ENCODE measurements at regions not wholly inside any gene's neighbourhood (a gene's known extent, or its start where the extent isn't known, plus 50 kb on each side); places are given as distances from the start of the nearest gene placed in this dataset.

GRCh38 chr19:29016926-29017760 is 195.8 kb downstream of the UQCRFS1 start:
- Mint-ChIP-seq H3K27ac (no peak overlapping the region), H3K36me3 (ENCODE audit: low read depth) (no peaks in the 10 kb centered on the region), H3K9me3 (ENCODE audit: low read depth) (no peaks in the 10 kb centered on the region), H3K27me3 (no peaks in the 10 kb centered on the region), H3K4me3 (no peak overlapping the region), H3K4me1 (no peaks in the 10 kb centered on the region)
- POLR2A ChIA-PET, result interaction anchor here (0.7 kb wide), 1 partner anchor 1001 kb away, joined by 3 read pairs; no protein-coding TSS in a partner anchor
- CTCF ChIA-PET, result no interaction called here
- intact Hi-C loops (cut with DNase I, micrococcal nuclease), result no loop called here
- DNase-seq, result no peak
- ATAC-seq, result no peak

GRCh38 chr19:29016353-29016752 is 196.6 kb downstream of the UQCRFS1 start:
- no peaks in the 10 kb centered on the region for H3K9me3 Mint-ChIP-seq (ENCODE audit: low read depth)
- no peak for ATAC-seq

GRCh38 chr19:29015569-29015968 is 197.4 kb downstream of the UQCRFS1 start:
- DNase-seq (no peak), ATAC-seq (no peak)
- no peaks in the 10 kb centered on the region for H3K4me1 Mint-ChIP-seq
- H3K36me3 Mint-ChIP-seq (ENCODE audit: low read depth), result no peaks in the 10 kb centered on the region
- CTCF ChIA-PET, result no interaction called here
- intact Hi-C loops (cut with DNase I, micrococcal nuclease), result no loop called here
- H3K4me3 Mint-ChIP-seq, result no peak overlapping the region
- H3K27ac Mint-ChIP-seq, result no peak overlapping the region
- H3K27me3 Mint-ChIP-seq, result no peaks in the 10 kb centered on the region
- POLR2A ChIA-PET, result no interaction called here
- no peaks in the 10 kb centered on the region for H3K9me3 Mint-ChIP-seq (ENCODE audit: low read depth)

More at GRCh38 chr19:29016353-29016752, 196.6 kb downstream of the UQCRFS1 start:
- ChIA-PET POLR2A (no interaction called here), CTCF (no interaction called here)
- Mint-ChIP-seq H3K4me1 (no peaks in the 10 kb centered on the region), H3K27ac (no peak overlapping the region), H3K27me3 (no peaks in the 10 kb centered on the region), H3K36me3 (ENCODE audit: low read depth) (no peaks in the 10 kb centered on the region), H3K4me3 (no peak overlapping the region)
- intact Hi-C loops (cut with DNase I, micrococcal nuclease), result no loop called here
- DNase-seq, result no peak

- Mint-ChIP-seq H3K4me1 (no peaks in the 10 kb centered on the region), H3K36me3 (ENCODE audit: low read depth) (no peaks in the 10 kb centered on the region), H3K9me3 (ENCODE audit: low read depth) (no peaks in the 10 kb centered on the region), H3K27me3 (no peaks in the 10 kb centered on the region), H3K27ac (no peak overlapping the region), H3K4me3 (no peak overlapping the region)
- ChIA-PET POLR2A (no interaction called here), CTCF (no interaction called here)
- intact Hi-C loops (cut with DNase I, micrococcal nuclease), result no loop called here
- no peak for DNase-seq
- ATAC-seq, result no peak
Observed at GRCh38 chr19:29014857-29015436, 198.0 kb downstream of the UQCRFS1 start.

- Mint-ChIP-seq H3K4me3 (no peak overlapping the region), H3K36me3 (ENCODE audit: low read depth) (no peaks in the 10 kb centered on the region), H3K9me3 (ENCODE audit: low read depth) (no peaks in the 10 kb centered on the region), H3K27ac (no peak overlapping the region), H3K4me1 (no peaks in the 10 kb centered on the region), H3K27me3 (no peaks in the 10 kb centered on the region)
- ATAC-seq (no peak), DNase-seq (no peak)
- ChIA-PET CTCF (interaction anchor here (0.8 kb wide), 1 partner anchor 36 kb away, joined by 3 read pairs; no protein-coding TSS in a partner anchor), POLR2A (no interaction called here)
- intact Hi-C loops (cut with DNase I, micrococcal nuclease), result no loop called here
Observed at GRCh38 chr19:29013988-29014387, 199.0 kb downstream of the UQCRFS1 start.

GRCh38 chr19:29013325-29013724 is 199.6 kb downstream of the UQCRFS1 start:
- H3K4me3 Mint-ChIP-seq, result no peak overlapping the region
- POLR2A ChIA-PET, result no interaction called here
- H3K36me3 Mint-ChIP-seq (ENCODE audit: low read depth), result no peaks in the 10 kb centered on the region
- H3K4me1 Mint-ChIP-seq, result no peaks in the 10 kb centered on the region
- intact Hi-C loops (cut with DNase I, micrococcal nuclease), result no loop called here
- CTCF ChIA-PET, result interaction anchor here (0.8 kb wide), 1 partner anchor 37 kb away, joined by 3 read pairs; no protein-coding TSS in a partner anchor
- DNase-seq (no peak), ATAC-seq (no peak)
- no peak overlapping the region for H3K27ac Mint-ChIP-seq
- no peaks in the 10 kb centered on the region for H3K9me3 Mint-ChIP-seq (ENCODE audit: low read depth)
- H3K27me3 Mint-ChIP-seq, result no peaks in the 10 kb centered on the region

- no peaks in the 10 kb centered on the region for H3K4me1 Mint-ChIP-seq
- CTCF ChIA-PET, result no interaction called here
- no peak overlapping the region for H3K27ac Mint-ChIP-seq
- no peak for ATAC-seq
- intact Hi-C loops (cut with DNase I, micrococcal nuclease), result no loop called here
- H3K9me3 Mint-ChIP-seq (ENCODE audit: low read depth), result no peaks in the 10 kb centered on the region
- H3K36me3 Mint-ChIP-seq (ENCODE audit: low read depth), result no peaks in the 10 kb centered on the region
- POLR2A ChIA-PET, result no interaction called here
- no peaks in the 10 kb centered on the region for H3K27me3 Mint-ChIP-seq
- DNase-seq, result no peak
- H3K4me3 Mint-ChIP-seq, result no peak overlapping the region
Observed at GRCh38 chr19:29012457-29012856, 200.5 kb downstream of the UQCRFS1 start.

GRCh38 chr19:29010276-29010675 is 202.7 kb downstream of the UQCRFS1 start:
- intact Hi-C loops (cut with DNase I, micrococcal nuclease), result no loop called here
- Mint-ChIP-seq H3K9me3 (ENCODE audit: low read depth) (no peaks in the 10 kb centered on the region), H3K27ac (no peak overlapping the region), H3K36me3 (ENCODE audit: low read depth) (no peaks in the 10 kb centered on the region), H3K4me3 (no peak overlapping the region), H3K27me3 (no peaks in the 10 kb centered on the region), H3K4me1 (no peaks in the 10 kb centered on the region)
- ChIA-PET POLR2A (no interaction called here), CTCF (no interaction called here)
- no peak for ATAC-seq
- DNase-seq, result no peak

- Mint-ChIP-seq H3K4me3 (no peak overlapping the region), H3K4me1 (no peaks in the 10 kb centered on the region), H3K27ac (no peak overlapping the region), H3K9me3 (ENCODE audit: low read depth) (no peaks in the 10 kb centered on the region), H3K27me3 (no peaks in the 10 kb centered on the region), H3K36me3 (ENCODE audit: low read depth) (no peaks in the 10 kb centered on the region)
- ATAC-seq (no peak), DNase-seq (no peak)
- intact Hi-C loops (cut with DNase I, micrococcal nuclease), result no loop called here
- CTCF ChIA-PET, result no interaction called here
- POLR2A ChIA-PET, result no interaction called here
Observed at GRCh38 chr19:29006057-29006735, 206.8 kb downstream of the UQCRFS1 start.

GRCh38 chr19:29004796-29005195 is 208.2 kb downstream of the UQCRFS1 start:
- no peaks in the 10 kb centered on the region for H3K27me3 Mint-ChIP-seq
- H3K9me3 Mint-ChIP-seq (ENCODE audit: low read depth), result no peaks in the 10 kb centered on the region
- ChIA-PET CTCF (interaction anchor here (0.8 kb wide), 1 partner anchor 1134 kb away, joined by 3 read pairs; no protein-coding TSS in a partner anchor), POLR2A (no interaction called here)
- H3K27ac Mint-ChIP-seq, result no peak overlapping the region
- H3K36me3 Mint-ChIP-seq (ENCODE audit: low read depth), result no peaks in the 10 kb centered on the region
- DNase-seq (no peak), ATAC-seq (no peak)
- H3K4me1 Mint-ChIP-seq, result no peaks in the 10 kb centered on the region
- intact Hi-C loops (cut with DNase I, micrococcal nuclease), result no loop called here
- no peak overlapping the region for H3K4me3 Mint-ChIP-seq

- Mint-ChIP-seq H3K36me3 (ENCODE audit: low read depth) (no peaks in the 10 kb centered on the region), H3K4me3 (no peak overlapping the region), H3K27ac (no peak overlapping the region), H3K9me3 (ENCODE audit: low read depth) (peaks cover 3% of the 10 kb centered on the region), H3K27me3 (no peaks in the 10 kb centered on the region), H3K4me1 (no peaks in the 10 kb centered on the region)
- ChIA-PET CTCF (no interaction called here), POLR2A (no interaction called here)
- DNase-seq (no peak), ATAC-seq (no peak)
- intact Hi-C loops (cut with DNase I, micrococcal nuclease), result no loop called here
Observed at GRCh38 chr19:29003641-29004409, 209.1 kb downstream of the UQCRFS1 start.
